ENCODE measurements at regions not wholly inside any gene's neighbourhood (a gene's known extent, or its start where the extent isn't known, plus 50 kb on each side); places are given as distances from the start of the nearest gene placed in this dataset.

DNA sequence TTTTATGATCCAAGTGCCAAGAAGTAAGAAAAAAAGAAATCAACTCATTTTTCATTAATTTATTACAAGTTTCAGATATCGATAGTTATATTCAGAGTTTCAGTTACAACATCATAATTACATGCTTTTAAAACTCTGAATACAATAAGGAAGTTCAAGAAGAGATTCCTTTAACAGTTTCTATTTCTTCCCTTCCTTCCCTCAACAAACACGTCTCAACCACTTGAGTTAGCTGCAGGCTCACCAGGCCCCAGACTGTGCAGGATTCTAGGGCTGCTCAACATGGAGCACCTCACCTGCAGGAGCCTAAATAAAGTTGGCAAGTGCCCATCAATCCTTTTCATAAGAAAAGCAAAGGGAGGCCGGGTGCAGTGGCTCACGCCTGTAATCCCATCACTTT, 79.2 kb upstream of the FNDC3B start:
- Histone ChIP-seq H3K36me3 (ENCODE audit: insufficient read depth, low read length, poor library complexity, severe bottlenecking) (no peaks in the 10 kb centered on the region), H3K9me3 (ENCODE audit: low read depth, low read length, poor library complexity, severe bottlenecking) (no peaks in the 10 kb centered on the region), H3K27ac (ENCODE audit: low read depth, low read length, poor library complexity, severe bottlenecking) (no peak overlapping the region), H3K4me3 (ENCODE audit: low read depth, low read length, poor library complexity, severe bottlenecking) (no peak overlapping the region), H3K4me1 (ENCODE audit: insufficient read depth, low read length, poor library complexity, severe bottlenecking) (no peaks in the 10 kb centered on the region), H3K27me3 (replicated peaks; ENCODE audit: insufficient read depth, low read depth, low read length, poor library complexity) (no peaks in the 10 kb centered on the region)
- DNase-seq (ENCODE audit: low spot score): no peak
- ChIA-PET POLR2A (ENCODE audit: low non-redundant PET) (no interaction called here), CTCF (no interaction called here)
- intact Hi-C loops (cut with micrococcal nuclease; ENCODE audit: unreplicated experiment): no loop called here
- BruUV-seq (replicated peaks): no TSS peak
- TF ChIP-seq CTCF (conservative IDR thresholded peaks at IDR 0.05; ENCODE audit: low read depth, low read length) (no peak), EZH2 (IDR thresholded peaks at IDR 0.05; ENCODE audit: borderline replicate concordance, low read depth, low read length, poor library complexity, severe bottlenecking) (no peak)

- no peaks in the 10 kb centered on the region for H3K36me3 ChIP-seq (ENCODE audit: insufficient read depth, low read length, poor library complexity, severe bottlenecking)
- H3K9me3 ChIP-seq (ENCODE audit: low read depth, low read length, poor library complexity, severe bottlenecking): no peaks in the 10 kb centered on the region
- peaks cover 4% of the 10 kb centered on the region for H3K4me1 ChIP-seq (ENCODE audit: insufficient read depth, low read length, poor library complexity, severe bottlenecking)
- CTCF ChIA-PET: no interaction called here
- H3K27ac ChIP-seq (ENCODE audit: low read depth, low read length, poor library complexity, severe bottlenecking): no peak overlapping the region
- no peak for TF ChIP-seq EZH2 (IDR thresholded peaks at IDR 0.05; ENCODE audit: borderline replicate concordance, low read depth, low read length, poor library complexity, severe bottlenecking)
- no peak for TF ChIP-seq CTCF (conservative IDR thresholded peaks at IDR 0.05; ENCODE audit: low read depth, low read length)
- POLR2A ChIA-PET (ENCODE audit: low non-redundant PET): no interaction called here
- H3K27me3 ChIP-seq (replicated peaks; ENCODE audit: insufficient read depth, low read depth, low read length, poor library complexity): no peaks in the 10 kb centered on the region
- no TSS peak for BruUV-seq (replicated peaks)
- intact Hi-C loops (cut with micrococcal nuclease; ENCODE audit: unreplicated experiment): no loop called here
- DNase-seq (ENCODE audit: low spot score): no peak
- H3K4me3 ChIP-seq (ENCODE audit: low read depth, low read length, poor library complexity, severe bottlenecking): no peak overlapping the region
Measured at GRCh38 chr3:171962137-171962720, 77.1 kb upstream of the FNDC3B start.

DNA sequence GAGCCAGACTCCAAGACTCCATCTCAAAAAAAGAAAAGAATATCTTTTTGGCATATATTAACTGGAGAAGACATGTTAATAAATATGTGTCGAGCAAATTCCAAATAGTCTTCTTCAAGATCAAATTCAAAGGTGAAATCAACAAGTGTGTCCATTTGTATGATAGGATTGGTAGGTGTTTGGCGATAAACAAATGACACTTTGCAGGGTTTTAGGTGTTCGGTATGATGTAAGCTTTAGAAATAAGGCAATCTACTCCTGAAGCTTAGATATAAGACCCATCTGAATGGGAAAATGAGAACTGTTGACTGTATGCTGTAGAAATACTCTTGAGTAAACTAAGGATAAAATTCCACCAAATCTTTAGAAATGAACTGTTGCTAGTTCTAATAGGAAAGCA, 75.8 kb upstream of the FNDC3B start:
- ChIA-PET POLR2A (ENCODE audit: low non-redundant PET) (no interaction called here), CTCF (no interaction called here)
- BruUV-seq (replicated peaks): no TSS peak
- TF ChIP-seq EZH2 (IDR thresholded peaks at IDR 0.05; ENCODE audit: borderline replicate concordance, low read depth, low read length, poor library complexity, severe bottlenecking): no peak
- TF ChIP-seq CTCF (conservative IDR thresholded peaks at IDR 0.05; ENCODE audit: low read depth, low read length): no peak
- H3K27ac ChIP-seq (ENCODE audit: low read depth, low read length, poor library complexity, severe bottlenecking): no peak overlapping the region
- peaks cover 8% of the 10 kb centered on the region for H3K4me1 ChIP-seq (ENCODE audit: insufficient read depth, low read length, poor library complexity, severe bottlenecking)
- no peak for DNase-seq (ENCODE audit: low spot score)
- H3K27me3 ChIP-seq (replicated peaks; ENCODE audit: insufficient read depth, low read depth, low read length, poor library complexity): no peaks in the 10 kb centered on the region
- H3K36me3 ChIP-seq (ENCODE audit: insufficient read depth, low read length, poor library complexity, severe bottlenecking): no peaks in the 10 kb centered on the region
- no peak overlapping the region for H3K4me3 ChIP-seq (ENCODE audit: low read depth, low read length, poor library complexity, severe bottlenecking)
- intact Hi-C loops (cut with micrococcal nuclease; ENCODE audit: unreplicated experiment): no loop called here
- no peaks in the 10 kb centered on the region for H3K9me3 ChIP-seq (ENCODE audit: low read depth, low read length, poor library complexity, severe bottlenecking)

Measured in A673 (cell line).